GM12878 (cell line): ENCODE measurements at regions not wholly inside any gene's neighbourhood (a gene's known extent, or its start where the extent isn't known, plus 50 kb on each side); places are given as distances from the start of the nearest gene placed in this dataset.

Experiments used
- EP300 ChIP-seq, 2 experiments: fragments of 150-350 bp in 1 of 2; IDR thresholded peaks; 2 replicates each; pipeline ENCODE4 v1.6.1; 2011 to 2012; ENCODE audit warnings: low read depth in 2 of 2, low read length in 2 of 2, borderline replicate concordance in 1 of 2, improper control_type of control experiment in 1 of 2, inconsistent platforms in 1 of 2; ENCODE audit not compliant: control insufficient read depth in 1 of 2
- JUND ChIP-seq: IDR thresholded peaks from 2 replicates; pipeline ENCODE4 v1.6.1; 2012; ENCODE audit warnings: low read depth, mild to moderate bottlenecking, low read length, improper control_type of control experiment, moderate library complexity
- POLR2A ChIP-seq: IDR thresholded peaks from 2 replicates; pipeline ENCODE4 v1.6.1; 2011; ENCODE audit warnings: low read depth, mild to moderate bottlenecking, low read length
- RFX5 ChIP-seq: IDR thresholded peaks from 2 replicates; pipeline ENCODE4 v1.6.1; 2011; ENCODE audit warnings: low read depth, low read length, improper control_type of control experiment
- SP1 ChIP-seq: IDR thresholded peaks from one replicate; pipeline ENCODE4 v1.6.1; 2011; ENCODE audit warnings: low read depth, low read length
- TF ChIP-seq, protein P1 (sequence below): IDR thresholded peaks from 2 replicates; pipeline ENCODE4 v1.6.1; 2012; ENCODE audit warnings: low read depth, low read length, improper control_type of control experiment
- TF ChIP-seq, protein P2 (sequence below), 3 experiments: IDR thresholded peaks in 2 of 3; conservative IDR thresholded peaks in 1 of 3; 2 replicates each; pipeline ENCODE4 v1.5.1; 2011; ENCODE audit warnings: low read depth in 3 of 3, low read length in 3 of 3, mild to moderate bottlenecking in 3 of 3, control low read depth in 2 of 3, moderate library complexity in 2 of 3, inconsistent platforms in 1 of 3, mixed read lengths in 1 of 3; ENCODE audit not compliant: control insufficient read depth in 2 of 3, insufficient read depth in 1 of 3; ENCODE audit errors: extremely low read depth in 1 of 3
- TF ChIP-seq, protein P3 (sequence below): IDR thresholded peaks from 2 replicates; pipeline ENCODE4 v1.6.1; 2012; ENCODE audit warnings: low read length, inconsistent platforms
- TF ChIP-seq, protein P4 (sequence below): fragments of 450-650 bp; IDR thresholded peaks from 2 replicates; pipeline ENCODE4 v1.6.1; 2014; ENCODE audit warnings: mild to moderate bottlenecking

DNA sequence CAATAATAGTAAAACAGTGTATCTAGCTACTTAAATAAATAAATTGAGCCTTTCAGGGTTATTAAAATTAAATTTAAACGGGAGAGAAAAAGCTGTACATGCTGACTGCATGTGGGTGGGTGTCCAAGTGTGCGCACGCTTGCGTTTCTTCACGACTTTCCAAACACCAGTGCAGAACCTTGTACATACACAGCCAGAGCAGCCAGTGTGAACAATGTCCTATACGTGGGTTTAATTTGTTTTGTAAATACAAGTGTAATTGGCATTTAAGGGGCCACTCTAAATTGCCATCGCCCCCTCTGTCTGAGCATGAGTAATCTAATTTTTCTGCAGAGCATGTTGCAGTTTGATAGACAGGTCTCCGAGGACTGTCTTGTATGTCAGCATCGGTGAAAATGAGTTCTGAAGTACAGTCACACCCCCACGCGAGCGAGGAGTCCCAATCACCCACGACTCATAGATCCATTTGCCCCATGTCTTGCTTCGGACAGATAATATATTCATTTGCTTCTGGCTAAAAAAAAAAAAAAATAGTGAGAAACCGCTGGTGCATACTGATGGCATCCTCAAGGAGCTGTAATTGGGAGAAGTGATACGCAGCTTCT, 121.8 kb upstream of the ARRDC4 start:
- TF ChIP-seq JUND, result no peak
- TF ChIP-seq, protein P1, sequence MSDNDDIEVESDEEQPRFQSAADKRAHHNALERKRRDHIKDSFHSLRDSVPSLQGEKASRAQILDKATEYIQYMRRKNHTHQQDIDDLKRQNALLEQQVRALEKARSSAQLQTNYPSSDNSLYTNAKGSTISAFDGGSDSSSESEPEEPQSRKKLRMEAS, result no peak
- TF ChIP-seq, protein P2, sequence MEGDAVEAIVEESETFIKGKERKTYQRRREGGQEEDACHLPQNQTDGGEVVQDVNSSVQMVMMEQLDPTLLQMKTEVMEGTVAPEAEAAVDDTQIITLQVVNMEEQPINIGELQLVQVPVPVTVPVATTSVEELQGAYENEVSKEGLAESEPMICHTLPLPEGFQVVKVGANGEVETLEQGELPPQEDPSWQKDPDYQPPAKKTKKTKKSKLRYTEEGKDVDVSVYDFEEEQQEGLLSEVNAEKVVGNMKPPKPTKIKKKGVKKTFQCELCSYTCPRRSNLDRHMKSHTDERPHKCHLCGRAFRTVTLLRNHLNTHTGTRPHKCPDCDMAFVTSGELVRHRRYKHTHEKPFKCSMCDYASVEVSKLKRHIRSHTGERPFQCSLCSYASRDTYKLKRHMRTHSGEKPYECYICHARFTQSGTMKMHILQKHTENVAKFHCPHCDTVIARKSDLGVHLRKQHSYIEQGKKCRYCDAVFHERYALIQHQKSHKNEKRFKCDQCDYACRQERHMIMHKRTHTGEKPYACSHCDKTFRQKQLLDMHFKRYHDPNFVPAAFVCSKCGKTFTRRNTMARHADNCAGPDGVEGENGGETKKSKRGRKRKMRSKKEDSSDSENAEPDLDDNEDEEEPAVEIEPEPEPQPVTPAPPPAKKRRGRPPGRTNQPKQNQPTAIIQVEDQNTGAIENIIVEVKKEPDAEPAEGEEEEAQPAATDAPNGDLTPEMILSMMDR (IDR thresholded peaks at IDR 0.05 in 2 of 3, conservative IDR thresholded peaks at IDR 0.05 in 1 of 3; ENCODE audit: control insufficient read depth in 2 of 3, extremely low read depth in 1 of 3, insufficient read depth in 1 of 3, low read depth in 3 of 3, low read length in 3 of 3), result no peak
- no peak for TF ChIP-seq SP1
- TF ChIP-seq, protein P3, sequence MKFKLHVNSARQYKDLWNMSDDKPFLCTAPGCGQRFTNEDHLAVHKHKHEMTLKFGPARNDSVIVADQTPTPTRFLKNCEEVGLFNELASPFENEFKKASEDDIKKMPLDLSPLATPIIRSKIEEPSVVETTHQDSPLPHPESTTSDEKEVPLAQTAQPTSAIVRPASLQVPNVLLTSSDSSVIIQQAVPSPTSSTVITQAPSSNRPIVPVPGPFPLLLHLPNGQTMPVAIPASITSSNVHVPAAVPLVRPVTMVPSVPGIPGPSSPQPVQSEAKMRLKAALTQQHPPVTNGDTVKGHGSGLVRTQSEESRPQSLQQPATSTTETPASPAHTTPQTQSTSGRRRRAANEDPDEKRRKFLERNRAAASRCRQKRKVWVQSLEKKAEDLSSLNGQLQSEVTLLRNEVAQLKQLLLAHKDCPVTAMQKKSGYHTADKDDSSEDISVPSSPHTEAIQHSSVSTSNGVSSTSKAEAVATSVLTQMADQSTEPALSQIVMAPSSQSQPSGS, result no peak
- TF ChIP-seq RFX5, result no peak
- TF ChIP-seq, protein P4, sequence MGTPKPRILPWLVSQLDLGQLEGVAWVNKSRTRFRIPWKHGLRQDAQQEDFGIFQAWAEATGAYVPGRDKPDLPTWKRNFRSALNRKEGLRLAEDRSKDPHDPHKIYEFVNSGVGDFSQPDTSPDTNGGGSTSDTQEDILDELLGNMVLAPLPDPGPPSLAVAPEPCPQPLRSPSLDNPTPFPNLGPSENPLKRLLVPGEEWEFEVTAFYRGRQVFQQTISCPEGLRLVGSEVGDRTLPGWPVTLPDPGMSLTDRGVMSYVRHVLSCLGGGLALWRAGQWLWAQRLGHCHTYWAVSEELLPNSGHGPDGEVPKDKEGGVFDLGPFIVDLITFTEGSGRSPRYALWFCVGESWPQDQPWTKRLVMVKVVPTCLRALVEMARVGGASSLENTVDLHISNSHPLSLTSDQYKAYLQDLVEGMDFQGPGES, result no peak
- no peak for TF ChIP-seq POLR2A
- TF ChIP-seq EP300 (IDR thresholded peaks at IDR 0.05; ENCODE audit: borderline replicate concordance in 1 of 2, control insufficient read depth in 1 of 2, low read depth in 2 of 2, low read length in 2 of 2), result no peak
